HG03378 (cell line): ENCODE measurements at regions not wholly inside any gene's neighbourhood (a gene's known extent, or its start where the extent isn't known, plus 50 kb on each side); places are given as distances from the start of the nearest gene placed in this dataset.
"Not testable (repeated sequence)": the region's sequence is repeated elsewhere in the genome, so short reads cannot be mapped to it uniquely, and the experiment has no call there.

ENCODE experiments used
- ATAC-seq: cut with Tn5 transposase; IDR thresholded peaks from one replicate; pipeline ENCODE4 v1.9.1; 2021; ENCODE audit warnings: mild to moderate bottlenecking, moderate library complexity; ENCODE audit not compliant: unreplicated experiment

- peak; percentile 99 for ATAC-seq
These were observed 253.6 kb downstream of the CBLL2 start for GRCh38 chrX:22526339-22526738.

DNA sequence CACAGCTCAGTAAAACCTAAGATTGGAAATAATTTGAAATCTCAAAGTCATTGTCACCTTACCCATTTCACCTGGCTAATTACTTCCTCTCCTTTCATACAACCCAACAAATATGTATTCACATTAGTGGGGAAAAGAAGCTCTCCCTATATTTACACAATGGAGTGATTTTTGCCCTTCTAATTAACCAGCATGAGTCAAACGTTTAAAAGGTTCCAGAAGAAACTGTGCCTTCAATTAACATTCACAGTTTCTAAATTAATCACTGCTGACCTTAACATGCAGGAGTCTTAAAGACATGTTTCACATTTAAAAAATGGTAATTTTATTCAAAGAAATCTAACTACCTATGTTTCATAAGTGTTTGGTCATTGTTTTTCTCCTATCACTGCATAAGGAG is 254.6 kb downstream of the CBLL2 start:
- ATAC-seq, result no peak

DNA sequence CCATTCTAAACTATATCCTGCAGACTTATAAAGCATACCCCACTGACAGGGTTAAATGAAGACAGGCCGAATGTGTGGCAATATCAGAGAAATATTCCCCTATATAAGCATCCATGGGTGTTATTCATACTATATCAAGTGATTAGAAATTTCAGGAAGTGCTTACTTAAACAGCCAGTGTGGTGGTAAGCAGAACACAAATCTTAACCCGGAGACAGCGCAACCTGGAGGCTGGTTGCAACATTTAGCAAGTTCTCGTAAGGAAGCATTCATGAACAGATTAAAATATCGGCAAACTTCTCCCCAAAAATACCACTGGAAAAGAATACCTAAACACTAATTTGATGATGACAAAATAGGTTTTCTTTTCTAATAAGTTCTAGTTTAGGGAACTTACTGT is 261.2 kb downstream of the CBLL2 start:
- ATAC-seq, result no peak

GRCh38 chrX:22534643-22535042 is 261.9 kb downstream of the CBLL2 start:
- no peak for ATAC-seq

- no peak for ATAC-seq
These were observed 264.1 kb downstream of the CBLL2 start for GRCh38 chrX:22536746-22537304.

DNA sequence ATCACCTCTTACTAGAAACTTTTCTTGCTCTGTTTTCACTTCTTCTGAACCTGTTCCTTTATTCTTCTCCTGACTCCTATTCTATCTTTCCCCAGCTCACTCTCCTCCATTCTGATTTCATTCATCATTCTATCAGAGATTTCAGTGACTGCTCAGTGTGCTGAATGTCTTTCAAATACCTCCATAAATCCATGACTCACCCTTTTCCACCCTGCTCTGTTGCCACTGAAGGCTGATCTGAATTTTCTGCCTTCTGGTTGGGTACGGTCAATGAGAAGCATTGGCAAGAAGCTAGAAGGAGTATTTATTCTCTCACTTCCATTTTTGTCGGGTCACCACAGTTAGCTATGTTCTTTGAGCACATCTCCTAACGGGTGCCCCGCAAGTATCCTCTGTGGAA is 265.9 kb downstream of the CBLL2 start:
- no peak for ATAC-seq

- no peak for ATAC-seq
These were observed 269.2 kb downstream of the CBLL2 start for GRCh38 chrX:22541926-22542325.

DNA sequence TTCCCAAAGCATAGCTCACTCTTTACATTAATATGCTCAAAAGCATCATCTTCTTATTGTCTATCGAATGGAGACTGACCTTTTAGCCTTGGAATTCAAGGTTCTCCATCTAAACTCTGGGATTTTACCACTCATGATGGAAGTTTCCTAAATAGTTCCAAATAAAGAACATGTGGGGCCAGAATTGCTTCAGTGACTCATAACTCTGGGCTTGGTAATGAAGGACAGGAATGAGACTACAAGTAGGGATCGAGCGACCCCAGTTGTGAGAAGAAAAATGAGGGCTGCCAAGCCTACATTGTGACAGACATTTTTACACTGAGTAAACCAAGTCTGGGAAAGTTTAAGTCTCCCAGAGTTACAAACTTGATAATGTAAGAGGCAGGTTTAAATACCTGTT is 269.9 kb downstream of the CBLL2 start:
- ATAC-seq, result no peak

- ATAC-seq, result no peak
These were observed 286.8 kb downstream of the CBLL2 start for GRCh38 chrX:22559506-22559905.

DNA sequence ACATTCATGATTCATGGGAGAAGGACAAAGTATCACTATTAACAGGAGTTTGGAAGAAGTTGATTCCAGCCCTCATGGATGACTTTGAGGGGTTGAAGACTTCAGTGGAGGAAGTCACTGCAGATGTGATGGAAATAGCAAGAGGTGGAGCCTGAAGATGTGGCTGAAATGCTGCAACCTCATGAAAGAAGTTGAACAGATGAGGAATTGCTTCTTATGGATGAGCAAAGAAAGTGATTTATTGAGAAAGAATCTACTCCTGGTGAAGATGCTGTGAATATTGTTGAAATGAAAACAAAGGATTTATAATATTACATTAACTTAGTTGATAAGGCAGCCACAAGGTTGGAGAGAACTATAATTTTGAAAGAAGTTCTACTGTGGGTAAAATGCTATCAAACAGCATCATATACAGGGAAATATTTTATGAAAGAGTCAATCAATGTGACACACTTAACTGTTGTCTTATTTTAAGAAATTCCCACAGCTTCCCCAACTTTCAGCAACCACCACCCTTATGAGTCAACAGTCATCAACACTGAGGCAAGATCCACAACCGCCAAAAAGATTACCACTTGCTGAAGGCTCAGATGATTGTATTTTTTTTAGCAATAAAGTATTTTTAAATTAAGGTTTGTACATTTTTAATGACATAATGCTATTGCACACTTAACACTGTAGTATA is 302.6 kb downstream of the CBLL2 start:
- no peak for ATAC-seq

DNA sequence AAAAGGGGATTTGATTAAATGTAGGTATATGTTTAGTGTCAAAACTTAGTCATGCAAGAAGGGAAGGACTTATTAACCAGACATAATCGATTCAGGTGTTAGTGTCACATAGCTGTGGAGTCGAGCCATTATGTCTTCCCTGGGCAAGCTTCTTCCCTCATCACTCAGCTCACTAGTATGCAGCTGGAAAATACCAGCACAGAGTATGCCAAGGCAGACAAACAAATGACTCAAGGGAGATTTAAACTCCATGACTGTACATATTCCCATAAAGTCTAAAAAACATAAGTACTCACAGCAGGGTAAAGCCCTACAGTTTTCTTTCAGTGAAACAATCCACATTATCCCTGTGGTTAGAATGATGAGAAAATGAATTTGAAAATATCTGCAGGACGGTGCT is 304.5 kb downstream of the CBLL2 start:
- no peak for ATAC-seq

- ATAC-seq, result peak; percentile 82
These were observed 313.1 kb downstream of the CBLL2 start for GRCh38 chrX:22585831-22586230.

- no peak for ATAC-seq
These were observed 317.1 kb downstream of the CBLL2 start for GRCh38 chrX:22589845-22590244.

DNA sequence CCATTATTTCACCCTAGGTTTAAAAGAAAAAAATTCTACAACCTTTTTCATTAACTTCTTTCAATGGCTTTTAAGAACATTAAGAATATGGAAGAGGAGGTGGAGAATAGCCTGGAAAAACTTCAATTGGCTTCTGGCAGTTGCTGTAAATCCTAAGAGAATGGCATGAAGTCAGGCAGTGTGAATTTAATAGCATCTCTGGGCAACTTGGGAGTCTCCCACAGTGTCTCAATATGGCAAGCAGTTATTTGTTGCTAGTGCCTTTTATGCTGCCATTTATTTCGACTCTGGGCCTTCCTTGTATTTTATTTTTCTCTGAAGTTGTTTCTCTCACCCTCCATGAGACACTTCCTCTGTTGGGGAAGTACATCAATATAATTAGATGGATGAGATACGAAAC is 322.1 kb downstream of the CBLL2 start:
- ATAC-seq, result no peak

DNA sequence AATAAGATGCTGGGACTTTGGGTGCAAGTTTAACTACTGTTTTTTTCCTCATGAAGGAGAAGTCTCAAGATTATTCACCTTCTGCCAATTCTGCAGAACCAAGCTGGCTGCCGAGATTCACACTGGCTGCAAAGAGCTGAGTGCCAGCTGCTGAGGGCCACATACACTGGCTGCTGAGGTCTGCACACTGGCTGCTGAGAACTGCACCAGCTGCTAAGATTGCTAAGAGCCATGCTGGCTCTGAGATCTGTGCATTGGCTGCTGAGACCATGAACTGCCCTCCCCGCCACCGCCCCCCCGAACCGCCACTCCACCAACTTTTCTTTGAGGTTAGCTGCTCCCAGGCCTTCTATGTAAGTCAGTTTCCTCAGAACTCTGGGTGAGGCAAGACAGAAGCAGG is 330.3 kb downstream of the CBLL2 start:
- ATAC-seq, result no peak

GRCh38 chrX:22609452-22609851 is 336.7 kb downstream of the CBLL2 start:
- ATAC-seq, result not testable (repeated sequence)

GRCh38 chrX:22616867-22617266 is 344.2 kb downstream of the CBLL2 start:
- ATAC-seq, result no peak

DNA sequence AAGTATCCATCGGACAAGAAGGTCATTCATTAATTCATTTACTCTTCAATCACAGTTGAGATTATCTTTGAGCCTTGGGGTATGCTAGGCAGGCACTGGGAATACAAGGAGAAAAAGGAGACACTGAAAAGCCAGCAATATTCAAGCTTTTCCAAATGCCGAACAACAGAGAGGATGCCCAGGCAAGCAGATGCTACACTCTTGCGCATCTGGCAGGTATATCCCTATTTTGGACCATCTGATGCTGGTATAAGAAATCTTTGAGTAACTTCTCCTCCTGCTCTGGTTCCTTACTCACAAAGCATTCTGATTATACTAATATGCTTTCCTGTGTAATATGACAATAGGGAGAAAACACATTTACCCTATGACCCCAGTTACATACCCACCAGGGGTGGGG is 354.9 kb downstream of the CBLL2 start:
- ATAC-seq, result no peak

GRCh38 chrX:22628275-22628674 is 355.6 kb downstream of the CBLL2 start:
- ATAC-seq, result no peak

GRCh38 chrX:22629105-22629725 is 356.5 kb downstream of the CBLL2 start:
- no peak for ATAC-seq

DNA sequence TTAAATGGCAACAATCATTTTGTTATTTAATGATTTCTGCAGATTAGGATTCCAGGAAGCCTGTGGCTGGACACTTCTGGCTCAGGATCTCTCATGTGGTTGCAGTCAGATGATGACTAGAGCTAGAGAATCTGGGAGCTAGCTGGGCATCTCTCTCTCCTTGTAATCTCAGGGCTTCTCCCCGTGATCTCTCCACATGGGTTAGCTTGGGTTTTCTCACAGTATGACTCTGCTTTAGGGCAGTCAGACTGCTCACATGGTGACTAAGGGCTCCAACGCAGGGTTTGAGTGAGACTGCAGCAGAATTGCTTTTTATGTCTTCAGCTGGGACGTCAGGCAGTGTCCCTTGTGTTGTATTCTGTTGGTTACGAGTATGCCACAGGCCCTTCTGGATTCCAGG is 361.4 kb downstream of the CBLL2 start:
- ATAC-seq, result no peak

GRCh38 chrX:22634751-22635150 is 362.0 kb downstream of the CBLL2 start:
- ATAC-seq, result no peak

DNA sequence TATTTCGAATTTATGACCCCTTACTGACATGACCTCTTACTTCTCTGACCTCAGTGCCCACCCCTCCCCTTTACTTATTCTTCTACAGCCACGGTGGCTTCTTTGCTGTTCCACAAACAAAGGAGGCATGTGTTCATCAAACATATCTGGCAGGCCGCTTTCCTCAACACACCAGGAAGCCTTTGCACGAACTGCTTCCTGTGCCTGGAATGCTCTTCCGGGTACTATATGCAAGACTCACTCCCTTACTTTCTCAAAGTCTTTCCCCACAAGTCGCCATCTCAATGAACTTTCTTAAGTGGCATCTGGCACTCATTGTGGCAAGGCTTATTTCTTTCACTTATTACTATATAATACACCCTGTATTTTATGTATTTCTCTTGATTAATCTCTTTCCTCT is 351.5 kb upstream of the DDX53 start:
- no peak for ATAC-seq
